ENCODE measurements at regions not wholly inside any gene's neighbourhood (a gene's known extent, or its start where the extent isn't known, plus 50 kb on each side); places are given as distances from the start of the nearest gene placed in this dataset.

DNA sequence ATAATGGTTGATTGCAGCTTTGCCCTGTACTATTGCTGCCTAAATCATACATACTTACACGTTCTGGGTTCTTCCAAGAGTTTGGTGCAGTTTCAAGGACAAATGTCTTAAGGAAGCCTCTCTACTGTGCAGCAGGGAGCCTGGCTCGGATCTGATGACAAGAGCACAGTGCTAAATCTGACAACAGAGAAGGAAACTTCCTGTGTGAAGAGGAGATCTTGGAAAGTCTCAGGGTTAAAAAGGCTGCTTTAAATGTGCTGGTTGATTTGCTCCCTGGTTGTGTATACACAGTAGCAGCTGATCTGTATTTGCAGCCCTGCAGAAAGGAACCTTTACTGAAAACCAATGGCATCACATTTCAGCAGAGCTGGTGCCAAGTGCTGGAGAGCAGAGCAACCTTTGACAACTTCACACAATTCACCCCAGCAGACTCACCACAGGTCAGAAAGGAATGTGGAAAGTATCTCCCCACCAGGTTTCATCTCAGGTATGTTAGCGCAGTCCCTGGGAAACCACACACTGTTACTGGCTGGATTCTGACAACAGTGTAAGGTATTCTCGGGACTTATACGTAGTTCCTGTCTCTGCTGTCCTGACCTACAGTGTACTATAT lies 355.0 kb upstream of the ESRRG start:
- TF ChIP-seq EZH2 (IDR thresholded peaks at IDR 0.05; ENCODE audit: insufficient read depth, poor library complexity, severe bottlenecking): no peak
- TF ChIP-seq EZH2phosphoT487 (IDR thresholded peaks at IDR 0.05; ENCODE audit: insufficient read depth, low read depth): no peak

All from GM23248 (cell line).